IMR-90 (cell line): ENCODE measurements at regions not wholly inside any gene's neighbourhood (a gene's known extent, or its start where the extent isn't known, plus 50 kb on each side); places are given as distances from the start of the nearest gene placed in this dataset.

ENCODE experiments used
- ATAC-seq: fragments of 200-7000 bp; cut with Tn5 transposase; 2 replicates; pipeline ENCODE4 v1.9.1; 2020; ENCODE audit warnings: low read depth, mild to moderate bottlenecking, moderate library complexity
- BruUV-seq: library from RNA; stranded (reverse); fragments of 400-500 nt; replicated peaks from 2 replicates; lab custom pipeline; 2021; lab: Mats Ljungman, UMichigan
- CTCF ChIA-PET: fragments of 300-600 bp; formaldehyde crosslinking; extraction: SDS; loops from one replicate; lab custom pipeline; 2021; ENCODE audit warnings: antibody characterized with exemption; lab: Yijun Ruan, JAX
- POLR2A ChIA-PET: fragments of 300-600 bp; sonication (Branson Sonifier 250); formaldehyde crosslinking; loops from one replicate; lab custom pipeline; 2022; ENCODE audit warnings: antibody characterized with exemption; ENCODE audit not compliant: unreplicated experiment; lab: Charles Lee
- DNase-seq: peaks from one replicate; pipeline ENCODE4 v3.0.0; 2013
- H2AFZ ChIP-seq: replicated peaks from 2 replicates; pipeline ENCODE3; 2013; ENCODE audit warnings: low read length, mild to moderate bottlenecking; ENCODE audit not compliant: poor library complexity
- H2AK5ac ChIP-seq: 2 replicates; pipeline ENCODE4 v1.6.1; 2013; ENCODE audit warnings: low read depth, low read length, inconsistent platforms
- H2AK9ac ChIP-seq: replicated peaks from 2 replicates; pipeline ENCODE3; 2013; ENCODE audit warnings: mild to moderate bottlenecking, low read depth, low read length, moderate library complexity; ENCODE audit not compliant: poor library complexity
- H2BK120ac ChIP-seq: 2 replicates; pipeline ENCODE4 v1.6.1; 2013; ENCODE audit warnings: low read depth, low read length, inconsistent platforms
- H2BK15ac ChIP-seq: 3 replicates; pipeline ENCODE4 v1.6.1; 2013; ENCODE audit warnings: low read depth, low read length, inconsistent platforms
- H2BK20ac ChIP-seq: 2 replicates; pipeline ENCODE4 v1.6.1; 2013; ENCODE audit warnings: low read depth, mild to moderate bottlenecking, inconsistent platforms, low read length, moderate library complexity
- H2BK5ac ChIP-seq: 2 replicates; pipeline ENCODE4 v1.6.1; 2013; ENCODE audit warnings: mild to moderate bottlenecking, low read depth, low read length, inconsistent platforms; ENCODE audit not compliant: poor library complexity, severe bottlenecking
- H3K14ac ChIP-seq: replicated peaks from 2 replicates; pipeline ENCODE4 v1.6.1; 2013; ENCODE audit warnings: low read depth, low read length, inconsistent platforms
- H3K18ac ChIP-seq: 2 replicates; pipeline ENCODE4 v1.6.1; 2013; ENCODE audit warnings: low read depth, low read length, control low read depth
- H3K23ac ChIP-seq: 2 replicates; pipeline ENCODE4 v1.6.1; 2013; ENCODE audit warnings: low read depth, low read length, inconsistent platforms
- H3K27ac ChIP-seq: 2 replicates; pipeline ENCODE4 v1.5.1; 2013; ENCODE audit warnings: mild to moderate bottlenecking, control low read depth, low read length; ENCODE audit not compliant: insufficient read depth
- H3K27me3 ChIP-seq: 2 replicates; pipeline ENCODE4 v1.6.1; 2013; ENCODE audit warnings: low read length; ENCODE audit not compliant: control insufficient read depth, insufficient read depth
- H3K36me3 ChIP-seq: 2 replicates; pipeline ENCODE4 v1.6.1; 2013; ENCODE audit warnings: low read length, mixed read lengths; ENCODE audit not compliant: control insufficient read depth, insufficient read depth
- H3K4ac ChIP-seq: 2 replicates; pipeline ENCODE4 v1.6.1; 2013; ENCODE audit warnings: low read depth, low read length, inconsistent platforms
- H3K4me1 ChIP-seq: 2 replicates; pipeline ENCODE4 v1.6.1; 2013; ENCODE audit warnings: low read length, mixed read lengths; ENCODE audit not compliant: control insufficient read depth, insufficient read depth
- H3K4me2 ChIP-seq: 2 replicates; pipeline ENCODE4 v1.6.1; 2013; ENCODE audit warnings: low read depth, mild to moderate bottlenecking, control low read depth, low read length, moderate library complexity
- H3K4me3 ChIP-seq: 2 replicates; pipeline ENCODE4 v1.5.1; 2013; ENCODE audit warnings: low read depth, mild to moderate bottlenecking, control low read depth, low read length, moderate library complexity; ENCODE audit not compliant: insufficient read depth
- H3K56ac ChIP-seq: 2 replicates; pipeline ENCODE4 v1.6.1; 2013; ENCODE audit warnings: low read length, inconsistent platforms; ENCODE audit not compliant: insufficient read depth; ENCODE audit errors: extremely low read depth
- H3K79me1 ChIP-seq, 2 experiments: 2 replicates each; pipeline ENCODE4 v1.6.1; 2013; ENCODE audit warnings: low read length in 2 of 2, inconsistent platforms in 1 of 2, low read depth in 1 of 2
- H3K9ac ChIP-seq: 2 replicates; pipeline ENCODE4 v1.6.1; 2013; ENCODE audit warnings: low read depth, low read length, control low read depth
- H3K9me1 ChIP-seq: 2 replicates; pipeline ENCODE4 v1.6.1; 2013; ENCODE audit warnings: low read length, inconsistent platforms; ENCODE audit not compliant: insufficient read depth
- H3K9me3 ChIP-seq: 2 replicates; pipeline ENCODE4 v1.6.1; 2013; ENCODE audit warnings: low read length; ENCODE audit not compliant: control insufficient read depth, insufficient read depth
- H4K20me1 ChIP-seq: 2 replicates; pipeline ENCODE4 v1.6.1; 2013; ENCODE audit warnings: low read length, inconsistent platforms; ENCODE audit not compliant: insufficient read depth
- H4K5ac ChIP-seq: 2 replicates; pipeline ENCODE4 v1.6.1; 2013; ENCODE audit warnings: mild to moderate bottlenecking, low read depth, low read length, control low read depth
- H4K8ac ChIP-seq, 2 experiments: 2 replicates each; pipeline ENCODE4 v1.6.1; 2013; ENCODE audit warnings: low read depth in 2 of 2, low read length in 2 of 2, control low read depth in 1 of 2, inconsistent platforms in 1 of 2
- H4K91ac ChIP-seq: 2 replicates; pipeline ENCODE4 v1.6.1; 2013; ENCODE audit warnings: low read depth, low read length, inconsistent platforms; ENCODE audit not compliant: insufficient read depth
- BHLHE40 ChIP-seq: fragments of 150-350 bp; IDR thresholded peaks from 2 replicates; pipeline ENCODE4 v1.6.1; 2016; ENCODE audit warnings: mild to moderate bottlenecking, low read depth, low read length
- CEBPB ChIP-seq: IDR thresholded peaks from 2 replicates; pipeline ENCODE4 v1.6.1; 2012; ENCODE audit warnings: low read depth, low read length, improper control_type of control experiment
- CHD1 ChIP-seq: IDR thresholded peaks from 2 replicates; pipeline ENCODE4 v1.6.1; 2012; ENCODE audit warnings: low read depth, low read length, improper control_type of control experiment
- FOS ChIP-seq: fragments of 150-350 bp; IDR thresholded peaks from 2 replicates; pipeline ENCODE4 v1.6.1; 2016; ENCODE audit warnings: low read depth, low read length
- MAFK ChIP-seq: IDR thresholded peaks from 2 replicates; pipeline ENCODE4 v1.6.1; 2012; ENCODE audit warnings: low read depth, low read length, improper control_type of control experiment
- MAZ ChIP-seq: IDR thresholded peaks from 2 replicates; pipeline ENCODE4 v1.6.1; 2012; ENCODE audit warnings: low read depth, mild to moderate bottlenecking, low read length, improper control_type of control experiment, moderate library complexity, borderline replicate concordance
- MXI1 ChIP-seq: IDR thresholded peaks from 2 replicates; pipeline ENCODE4 v1.6.1; 2012; ENCODE audit warnings: low read depth, mild to moderate bottlenecking, low read length, moderate library complexity, borderline replicate concordance
- NFE2L2 ChIP-seq: fragments of 150-350 bp; IDR thresholded peaks from 2 replicates; pipeline ENCODE4 v1.6.1; 2016; ENCODE audit warnings: low read depth, mild to moderate bottlenecking, low read length
- POLR2A ChIP-seq: IDR thresholded peaks from 2 replicates; pipeline ENCODE4 v1.6.1; 2012; ENCODE audit warnings: mild to moderate bottlenecking, low read depth, low read length
- RAD21 ChIP-seq: IDR thresholded peaks from 2 replicates; pipeline ENCODE4 v1.6.1; 2012; ENCODE audit warnings: low read length, improper control_type of control experiment
- RCOR1 ChIP-seq: IDR thresholded peaks from 2 replicates; pipeline ENCODE4 v1.6.1; 2012; ENCODE audit warnings: mild to moderate bottlenecking, low read length, improper control_type of control experiment; ENCODE audit not compliant: insufficient replicate concordance
- RFX5 ChIP-seq: IDR thresholded peaks from 2 replicates; pipeline ENCODE4 v1.8.0; 2012; ENCODE audit warnings: low read depth, mild to moderate bottlenecking, low read length, moderate library complexity
- SMC3 ChIP-seq: fragments of 150-350 bp; IDR thresholded peaks from 2 replicates; pipeline ENCODE4 v1.6.1; 2016; ENCODE audit warnings: low read depth, mild to moderate bottlenecking, antibody characterized with exemption, low read length, moderate library complexity
- WGBS, 2 experiments: methylation state at CpG; one replicate each; pipeline versions ENCODE4 v1.1.5 to v1.1.7; 2013; ENCODE audit warnings: missing lambda C conversion rate in 2 of 2; ENCODE audit not compliant: insufficient read length in 1 of 2; ENCODE audit errors: extremely low coverage in 2 of 2; 5-methylcytosine and 5-hydroxymethylcytosine counted together
- dilution Hi-C: fragments of 300-500 bp; cut with HindIII; formaldehyde crosslinking; loops from one replicate; pipeline ENCODE4 v1.14.3; 2018; ENCODE audit warnings: low sequenced_read_pairs; ENCODE audit not compliant: unreplicated experiment
- in situ Hi-C: fragments of 300-500 bp; cut with MboI; formaldehyde crosslinking; loops from 3 replicates; pipeline ENCODE4 v1.14.3; 2019; ENCODE audit warnings: low sequenced_read_pairs, inconsistent platforms, mixed read lengths
- intact Hi-C: fragments of 100-400 bp; cut with micrococcal nuclease; formaldehyde crosslinking; loops from 2 replicates; pipeline ENCODE4 v1.10.0; 2022
- TF ChIP-seq, protein P1 (sequence below): fragments of 150-350 bp; IDR thresholded peaks from 2 replicates; pipeline ENCODE4 v1.6.1; 2017; ENCODE audit warnings: mild to moderate bottlenecking, antibody characterized with exemption, low read length, low read depth
- TF ChIP-seq, protein P2 (sequence below): fragments of 150-350 bp; IDR thresholded peaks from 2 replicates; pipeline ENCODE4 v1.6.1; 2016; ENCODE audit warnings: low read depth, mild to moderate bottlenecking, low read length, moderate library complexity, borderline replicate concordance
- TF ChIP-seq, protein P3 (sequence below): conservative IDR thresholded peaks from 2 replicates; pipeline ENCODE4 v1.5.1; 2012; ENCODE audit warnings: mild to moderate bottlenecking, low read depth, low read length, improper control_type of control experiment

DNA sequence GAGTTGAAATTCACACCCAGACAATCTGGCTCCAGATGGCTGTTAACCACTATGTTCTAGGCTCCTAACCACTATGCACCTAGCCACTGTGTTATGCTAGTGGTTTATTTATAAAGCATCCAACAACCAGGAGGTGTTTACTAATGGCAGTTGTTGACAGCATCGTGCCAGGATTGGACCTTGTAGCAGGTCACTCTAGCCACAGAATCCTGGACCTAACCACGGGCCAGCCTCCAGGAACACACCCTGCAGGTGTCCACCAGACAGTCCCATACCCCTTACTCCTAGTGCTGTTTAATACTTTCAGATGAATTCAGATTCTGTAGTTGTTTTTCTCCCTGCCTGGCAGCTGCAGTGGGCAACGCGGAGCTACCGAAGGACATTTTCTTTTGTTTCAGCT lies 109.4 kb upstream of the MYL2 start:
- peaks cover 25% of the 10 kb centered on the region for H3K27me3 ChIP-seq

More for the DNA sequence above, 109.4 kb upstream of the MYL2 start:
- no peaks in the 10 kb centered on the region for H3K9me1 ChIP-seq
- no peak overlapping the region for H3K4ac ChIP-seq
- dilution Hi-C loops: no loop called here
- no peaks in the 10 kb centered on the region for H3K36me3 ChIP-seq
- no peak overlapping the region for H2BK20ac ChIP-seq
- POLR2A ChIA-PET: no interaction called here
- no peak for ATAC-seq
- no peak overlapping the region for H2AFZ ChIP-seq
- in situ Hi-C loops: no loop called here
- no peaks in the 10 kb centered on the region for H3K9me3 ChIP-seq
- no peaks in the 10 kb centered on the region for H3K4me1 ChIP-seq
- no peak overlapping the region for H3K23ac ChIP-seq
- no peaks in the 10 kb centered on the region for H4K20me1 ChIP-seq
- CTCF ChIA-PET: no interaction called here
- no peak overlapping the region for H3K9ac ChIP-seq
- H2BK120ac ChIP-seq: no peak overlapping the region
- no peak for DNase-seq
- no peak overlapping the region for H4K5ac ChIP-seq
- H3K56ac ChIP-seq: no peak overlapping the region
- no peak overlapping the region for H3K14ac ChIP-seq
- no CpG with 5 or more reads among the region's 5 CpGs for WGBS, 2 experiments
- H3K4me3 ChIP-seq: no peak overlapping the region
- no peak overlapping the region for H3K18ac ChIP-seq
- no peak for TF ChIP-seq SMC3
- TF ChIP-seq BHLHE40: no peak
- TF ChIP-seq RAD21: no peak
- TF ChIP-seq, protein P1, sequence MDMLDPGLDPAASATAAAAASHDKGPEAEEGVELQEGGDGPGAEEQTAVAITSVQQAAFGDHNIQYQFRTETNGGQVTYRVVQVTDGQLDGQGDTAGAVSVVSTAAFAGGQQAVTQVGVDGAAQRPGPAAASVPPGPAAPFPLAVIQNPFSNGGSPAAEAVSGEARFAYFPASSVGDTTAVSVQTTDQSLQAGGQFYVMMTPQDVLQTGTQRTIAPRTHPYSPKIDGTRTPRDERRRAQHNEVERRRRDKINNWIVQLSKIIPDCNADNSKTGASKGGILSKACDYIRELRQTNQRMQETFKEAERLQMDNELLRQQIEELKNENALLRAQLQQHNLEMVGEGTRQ: no peak
- no peak for TF ChIP-seq CHD1
- TF ChIP-seq, protein P2, sequence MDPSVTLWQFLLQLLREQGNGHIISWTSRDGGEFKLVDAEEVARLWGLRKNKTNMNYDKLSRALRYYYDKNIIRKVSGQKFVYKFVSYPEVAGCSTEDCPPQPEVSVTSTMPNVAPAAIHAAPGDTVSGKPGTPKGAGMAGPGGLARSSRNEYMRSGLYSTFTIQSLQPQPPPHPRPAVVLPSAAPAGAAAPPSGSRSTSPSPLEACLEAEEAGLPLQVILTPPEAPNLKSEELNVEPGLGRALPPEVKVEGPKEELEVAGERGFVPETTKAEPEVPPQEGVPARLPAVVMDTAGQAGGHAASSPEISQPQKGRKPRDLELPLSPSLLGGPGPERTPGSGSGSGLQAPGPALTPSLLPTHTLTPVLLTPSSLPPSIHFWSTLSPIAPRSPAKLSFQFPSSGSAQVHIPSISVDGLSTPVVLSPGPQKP: no peak
- TF ChIP-seq NFE2L2: no peak
- TF ChIP-seq, protein P3, sequence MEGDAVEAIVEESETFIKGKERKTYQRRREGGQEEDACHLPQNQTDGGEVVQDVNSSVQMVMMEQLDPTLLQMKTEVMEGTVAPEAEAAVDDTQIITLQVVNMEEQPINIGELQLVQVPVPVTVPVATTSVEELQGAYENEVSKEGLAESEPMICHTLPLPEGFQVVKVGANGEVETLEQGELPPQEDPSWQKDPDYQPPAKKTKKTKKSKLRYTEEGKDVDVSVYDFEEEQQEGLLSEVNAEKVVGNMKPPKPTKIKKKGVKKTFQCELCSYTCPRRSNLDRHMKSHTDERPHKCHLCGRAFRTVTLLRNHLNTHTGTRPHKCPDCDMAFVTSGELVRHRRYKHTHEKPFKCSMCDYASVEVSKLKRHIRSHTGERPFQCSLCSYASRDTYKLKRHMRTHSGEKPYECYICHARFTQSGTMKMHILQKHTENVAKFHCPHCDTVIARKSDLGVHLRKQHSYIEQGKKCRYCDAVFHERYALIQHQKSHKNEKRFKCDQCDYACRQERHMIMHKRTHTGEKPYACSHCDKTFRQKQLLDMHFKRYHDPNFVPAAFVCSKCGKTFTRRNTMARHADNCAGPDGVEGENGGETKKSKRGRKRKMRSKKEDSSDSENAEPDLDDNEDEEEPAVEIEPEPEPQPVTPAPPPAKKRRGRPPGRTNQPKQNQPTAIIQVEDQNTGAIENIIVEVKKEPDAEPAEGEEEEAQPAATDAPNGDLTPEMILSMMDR: no peak
- no peak for TF ChIP-seq POLR2A
- TF ChIP-seq MAFK: no peak
- TF ChIP-seq RFX5: no peak
- TF ChIP-seq RCOR1: no peak
- TF ChIP-seq MAZ: no peak
- no peak for TF ChIP-seq MXI1
- TF ChIP-seq CEBPB: no peak
- no peak for TF ChIP-seq FOS
- no peak overlapping the region for H2AK5ac ChIP-seq
- H3K79me1 ChIP-seq: no peaks in the 10 kb centered on the region
- no peak overlapping the region for H4K8ac ChIP-seq
- no peak overlapping the region for H3K4me2 ChIP-seq
- H2BK5ac ChIP-seq: no peak overlapping the region
- H3K27ac ChIP-seq: no peak overlapping the region
- H4K91ac ChIP-seq: no peak overlapping the region
- H2BK15ac ChIP-seq: no peak overlapping the region
- intact Hi-C loops: no loop called here
- H2AK9ac ChIP-seq: no peak overlapping the region
- BruUV-seq: no TSS peak
